GM18858 (cell line): ENCODE measurements at regions not wholly inside any gene's neighbourhood (a gene's known extent, or its start where the extent isn't known, plus 50 kb on each side); places are given as distances from the start of the nearest gene placed in this dataset.

Source experiments
- ATAC-seq: cut with Tn5 transposase; IDR thresholded peaks from one replicate; pipeline ENCODE4 v1.9.1; 2021; ENCODE audit not compliant: unreplicated experiment

- ATAC-seq: no peak
Observed at GRCh38 chr10:128825626-128826025, 641.4 kb upstream of the MGMT start.

GRCh38 chr10:128833671-128834070 is 633.4 kb upstream of the MGMT start:
- no peak for ATAC-seq

- ATAC-seq: no peak
Observed at GRCh38 chr10:128835361-128835760, 631.7 kb upstream of the MGMT start.

DNA sequence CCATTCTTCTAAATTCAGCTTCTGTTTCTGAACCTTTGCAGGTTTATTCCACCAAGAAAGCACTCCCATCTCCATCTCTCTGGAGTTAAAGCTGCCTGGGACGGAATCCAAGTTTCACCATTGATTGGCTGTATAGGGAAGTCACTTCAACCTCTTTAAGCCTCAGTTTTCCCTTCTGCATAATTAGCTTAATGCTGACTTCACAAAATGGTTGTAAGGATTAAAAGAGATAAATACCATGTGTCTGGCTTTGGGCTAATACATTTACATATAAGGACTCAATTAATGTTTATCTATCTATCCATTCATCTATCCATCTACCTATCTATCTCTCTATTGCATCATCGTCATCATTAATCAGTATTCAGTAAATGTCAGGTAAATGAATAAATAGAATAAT is 629.6 kb upstream of the MGMT start:
- ATAC-seq: no peak

- ATAC-seq: no peak
Observed at GRCh38 chr10:128839134-128839533, 627.9 kb upstream of the MGMT start.

DNA sequence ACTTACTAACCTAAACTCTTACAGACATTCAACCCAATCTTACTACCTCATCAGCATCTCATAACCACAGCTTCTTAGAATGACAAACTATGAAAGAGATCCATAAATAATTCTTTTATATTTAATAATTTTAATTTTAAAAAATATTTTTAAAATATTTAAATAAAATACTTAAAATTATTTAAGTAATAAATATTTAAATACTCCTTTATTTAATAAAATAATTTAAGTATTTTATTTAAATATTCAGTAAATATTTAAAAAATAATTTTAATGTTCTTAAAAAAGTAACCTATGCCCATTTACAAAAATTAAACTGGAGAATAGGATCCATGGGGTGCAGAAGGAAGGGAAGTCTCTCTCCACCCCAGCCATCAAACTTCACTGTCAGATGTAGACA is 627.3 kb upstream of the MGMT start:
- no peak for ATAC-seq

DNA sequence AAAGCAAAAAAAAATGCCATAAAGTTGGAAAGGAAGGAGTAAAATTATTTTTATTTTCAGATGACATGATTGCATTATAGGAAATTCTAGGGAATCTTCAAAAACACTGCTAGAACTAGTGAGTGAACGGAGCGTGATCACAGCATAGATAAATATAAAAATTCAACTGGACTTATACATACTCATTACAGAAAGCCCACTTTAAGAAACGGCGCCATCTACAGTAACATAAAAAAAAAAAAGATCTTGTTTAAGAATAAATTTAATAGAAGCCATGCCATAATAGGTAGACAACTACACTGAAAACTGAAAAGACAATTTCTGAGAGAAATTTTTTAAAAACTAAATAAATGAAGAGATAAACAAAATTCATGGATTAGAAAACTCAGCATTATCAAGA is 623.1 kb upstream of the MGMT start:
- no peak for ATAC-seq

DNA sequence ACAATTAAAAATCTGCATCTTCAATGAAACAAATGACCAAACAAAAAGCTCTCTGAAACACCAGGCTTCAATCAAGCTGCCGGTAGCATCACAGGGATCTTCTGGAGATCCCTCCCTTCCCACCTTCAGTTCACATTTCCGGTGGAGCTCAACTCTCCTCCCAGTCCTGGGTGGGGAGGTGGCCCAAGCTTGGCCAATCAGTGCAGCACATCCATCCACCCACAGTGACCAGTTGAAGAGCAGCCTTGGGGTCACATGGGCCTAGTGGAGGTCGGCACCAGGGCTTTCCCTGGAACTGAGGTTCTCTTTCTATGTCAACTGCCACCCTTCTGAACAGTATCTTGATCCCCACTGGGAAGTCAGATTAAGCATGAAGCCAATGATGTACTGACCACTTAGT is 620.1 kb upstream of the MGMT start:
- no peak for ATAC-seq

- ATAC-seq: no peak
Observed at GRCh38 chr10:128848810-128849209, 618.2 kb upstream of the MGMT start.

- no peak for ATAC-seq
Observed at GRCh38 chr10:128850647-128851046, 616.4 kb upstream of the MGMT start.

- no peak for ATAC-seq
Observed at GRCh38 chr10:128851281-128851680, 615.8 kb upstream of the MGMT start.

GRCh38 chr10:128851726-128852125 is 615.3 kb upstream of the MGMT start:
- ATAC-seq: no peak

GRCh38 chr10:128852449-128852848 is 614.6 kb upstream of the MGMT start:
- ATAC-seq: no peak

DNA sequence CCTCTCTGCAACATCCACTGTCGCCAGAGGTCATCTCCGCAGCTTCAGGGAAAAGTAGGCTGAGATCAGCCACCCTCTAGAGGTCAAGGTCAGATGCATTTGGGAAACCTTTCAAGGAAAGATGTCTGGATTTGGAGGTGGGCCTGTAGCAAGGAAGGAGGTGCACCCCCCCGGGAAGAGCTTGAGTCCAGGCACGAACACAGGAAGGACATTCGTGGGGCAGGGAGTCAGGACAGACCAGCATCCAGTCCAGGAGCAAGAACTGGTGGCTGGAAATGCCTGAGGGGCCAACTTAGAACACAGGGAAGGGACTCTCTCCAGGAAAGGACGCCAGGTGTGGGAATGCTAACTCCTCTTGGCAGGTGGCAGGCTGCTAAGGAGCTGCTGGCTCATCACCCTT is 614.1 kb upstream of the MGMT start:
- no peak for ATAC-seq

DNA sequence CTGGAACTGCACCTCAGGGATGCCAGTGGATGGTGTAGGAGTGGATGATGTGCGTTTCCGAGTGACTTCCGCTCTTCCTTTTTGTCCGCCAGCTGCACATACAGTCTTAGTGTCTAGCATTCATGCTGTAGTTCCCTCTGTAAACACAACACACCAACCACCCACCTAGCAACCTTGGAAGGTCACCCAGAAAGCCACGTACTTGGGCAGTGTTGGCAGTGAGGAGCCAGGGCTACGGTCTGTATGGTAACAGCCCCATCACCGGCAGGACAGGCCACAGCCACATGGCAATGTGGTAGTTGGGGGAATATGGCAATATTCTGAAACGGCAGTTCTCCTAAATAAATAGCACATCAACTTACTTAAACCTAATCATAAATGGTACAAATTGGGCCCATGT is 613.5 kb upstream of the MGMT start:
- no peak for ATAC-seq

- no peak for ATAC-seq
Observed at GRCh38 chr10:128854204-128854603, 612.8 kb upstream of the MGMT start.

DNA sequence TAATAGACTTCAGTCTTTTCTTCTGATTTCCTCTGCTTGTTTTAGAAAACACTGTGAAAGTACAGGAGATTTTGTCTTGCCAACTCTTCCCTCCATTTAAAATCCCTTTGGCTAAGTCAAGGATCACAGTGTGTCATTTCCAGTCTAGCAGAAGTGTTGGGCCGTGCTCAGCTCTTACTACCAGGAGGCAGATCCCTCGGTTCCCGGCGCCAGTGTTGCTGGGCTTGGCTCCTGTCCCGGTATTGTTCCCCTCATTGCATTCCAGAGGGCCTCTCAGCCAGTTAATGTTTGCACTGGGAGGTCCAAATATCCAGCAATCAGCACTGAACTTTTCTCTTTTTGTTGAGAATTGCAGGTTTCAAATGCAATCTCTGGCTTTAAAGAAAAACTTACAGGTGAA is 612.1 kb upstream of the MGMT start:
- no peak for ATAC-seq

DNA sequence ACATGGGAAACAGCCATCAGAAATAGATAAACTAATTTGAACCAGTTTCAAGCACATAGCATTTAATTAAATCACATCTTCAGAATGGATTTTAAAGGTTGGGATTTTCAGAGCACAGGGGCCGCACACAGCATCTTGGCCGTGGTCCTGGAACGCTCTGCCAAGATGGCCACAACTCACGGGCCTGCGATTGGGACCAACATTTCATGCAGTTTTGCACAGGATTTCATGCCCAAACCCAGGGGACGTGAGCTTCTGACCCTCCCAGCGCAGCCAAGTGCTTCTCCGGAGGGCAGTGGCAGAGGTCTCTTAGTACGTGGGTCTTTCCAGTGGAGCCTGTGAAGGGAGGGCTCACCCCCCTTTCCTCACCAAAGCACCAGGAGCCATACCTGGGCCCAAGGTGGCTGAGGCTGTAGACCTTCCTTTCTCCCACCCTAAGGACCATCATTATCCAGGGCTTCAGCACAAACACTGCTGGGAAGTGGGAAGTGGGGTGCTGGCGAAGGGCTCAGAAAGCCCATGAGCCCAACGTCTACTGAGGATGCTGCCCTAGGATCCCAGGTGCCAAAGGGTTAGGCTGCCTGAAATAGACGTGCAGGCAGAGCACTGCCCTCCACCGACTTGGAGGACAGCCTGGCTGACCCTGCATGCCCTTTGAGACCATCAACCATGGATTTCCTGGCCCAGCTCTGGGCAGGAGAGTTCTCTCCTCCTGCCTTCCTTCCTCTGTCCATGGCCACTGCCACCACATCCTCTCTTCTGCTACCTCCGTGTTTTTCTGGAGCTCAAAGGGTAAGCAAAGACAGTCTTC is 611.2 kb upstream of the MGMT start:
- ATAC-seq: no peak

- ATAC-seq: no peak
Observed at GRCh38 chr10:128859738-128860386, 607.2 kb upstream of the MGMT start.

- no peak for ATAC-seq
Observed at GRCh38 chr10:128860574-128860973, 606.5 kb upstream of the MGMT start.

- no peak for ATAC-seq
Observed at GRCh38 chr10:128861018-128861901, 605.8 kb upstream of the MGMT start.

DNA sequence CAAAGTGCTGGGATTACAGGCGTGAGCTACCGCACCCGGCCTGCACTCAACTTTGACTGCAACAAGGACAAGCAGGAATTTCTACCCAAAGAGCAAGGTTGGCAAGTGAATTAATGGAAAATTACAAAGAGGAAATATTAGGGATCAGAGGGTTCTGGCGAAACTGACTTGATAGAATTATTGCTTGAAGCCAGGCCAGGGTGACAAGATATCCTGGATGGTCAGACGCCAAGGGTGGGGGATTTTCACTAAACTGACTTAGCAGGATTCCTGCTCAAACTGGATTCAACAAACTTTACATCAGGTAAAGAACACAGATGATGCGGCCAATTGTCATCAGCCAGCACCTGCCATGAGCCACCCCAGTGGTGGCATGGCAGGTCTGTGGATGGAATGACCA is 603.6 kb upstream of the MGMT start:
- no peak for ATAC-seq
